ENCODE measurements at regions not wholly inside any gene's neighbourhood (a gene's known extent, or its start where the extent isn't known, plus 50 kb on each side); places are given as distances from the start of the nearest gene placed in this dataset.

GRCh38 chr16:50954469-50954868 is 196.6 kb downstream of the SALL1 start:
- DNase-seq = no peak

- no peak for DNase-seq
Measured at GRCh38 chr16:50953290-50953689, 197.8 kb downstream of the SALL1 start.

GRCh38 chr16:50950955-50951354 is 200.1 kb downstream of the SALL1 start:
- no peak for DNase-seq

GRCh38 chr16:50948268-50948930 is 202.7 kb downstream of the SALL1 start:
- DNase-seq = no peak

GRCh38 chr16:50947826-50948225 is 203.2 kb downstream of the SALL1 start:
- DNase-seq = no peak

- DNase-seq = no peak
Measured at GRCh38 chr16:50946606-50947005, 204.5 kb downstream of the SALL1 start.

GRCh38 chr16:50946098-50946497 is 204.2 kb downstream of the CYLD start:
- no peak for DNase-seq

GRCh38 chr16:50945171-50945570 is 203.3 kb downstream of the CYLD start:
- no peak for DNase-seq

GRCh38 chr16:50944436-50944835 is 202.6 kb downstream of the CYLD start:
- DNase-seq = no peak

- no peak for DNase-seq
Measured at GRCh38 chr16:50944033-50944432, 202.1 kb downstream of the CYLD start.

- no peak for DNase-seq
Measured at GRCh38 chr16:50942143-50942542, 200.3 kb downstream of the CYLD start.

GRCh38 chr16:50941681-50942080 is 199.8 kb downstream of the CYLD start:
- DNase-seq = no peak

GRCh38 chr16:50940275-50940854 is 198.5 kb downstream of the CYLD start:
- DNase-seq = no peak

- DNase-seq = no peak
Measured at GRCh38 chr16:50939356-50939755, 197.5 kb downstream of the CYLD start.

GRCh38 chr16:50938932-50939331 is 197.0 kb downstream of the CYLD start:
- DNase-seq = no peak

- no peak for DNase-seq
Measured at GRCh38 chr16:50933262-50933661, 191.4 kb downstream of the CYLD start.

GRCh38 chr16:50932348-50932935 is 190.6 kb downstream of the CYLD start:
- no peak for DNase-seq

- no peak for DNase-seq
Measured at GRCh38 chr16:50928065-50928464, 186.2 kb downstream of the CYLD start.

- DNase-seq = no peak
Measured at GRCh38 chr16:50925758-50926357, 184.0 kb downstream of the CYLD start.

- no peak for DNase-seq
Measured at GRCh38 chr16:50924759-50925545, 183.1 kb downstream of the CYLD start.

GRCh38 chr16:50917950-50918703 is 176.2 kb downstream of the CYLD start:
- DNase-seq = no peak

- no peak for DNase-seq
Measured at GRCh38 chr16:50916040-50916439, 174.2 kb downstream of the CYLD start.

GRCh38 chr16:50915120-50915519 is 173.2 kb downstream of the CYLD start:
- DNase-seq = peak; percentile 5
